ENCODE measurements at regions not wholly inside any gene's neighbourhood (a gene's known extent, or its start where the extent isn't known, plus 50 kb on each side); places are given as distances from the start of the nearest gene placed in this dataset.

DNA sequence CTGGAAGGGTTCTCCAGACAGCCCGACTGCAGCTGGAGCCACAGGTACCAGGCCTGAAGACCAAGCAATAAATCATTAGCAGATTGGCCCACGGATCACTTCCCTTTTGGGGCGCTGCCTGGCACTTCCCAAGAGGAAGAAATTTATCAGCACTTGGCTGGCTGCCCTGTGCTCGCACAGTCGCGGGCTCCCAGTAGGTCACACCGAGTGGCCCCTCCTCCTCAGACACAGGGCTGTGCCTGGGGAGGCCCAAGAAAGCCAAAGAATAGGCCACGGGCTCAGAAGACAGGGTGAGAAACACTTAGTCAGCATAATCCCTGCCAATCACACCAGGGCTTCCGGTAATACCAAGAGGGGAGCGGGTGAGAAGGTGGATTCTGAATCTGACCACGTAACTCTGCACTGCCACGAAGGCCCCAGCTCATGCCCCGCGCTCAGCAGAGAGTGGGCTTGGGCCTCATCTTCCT is 115.7 kb upstream of the MSX2 start:
- TF ChIP-seq, protein P1, sequence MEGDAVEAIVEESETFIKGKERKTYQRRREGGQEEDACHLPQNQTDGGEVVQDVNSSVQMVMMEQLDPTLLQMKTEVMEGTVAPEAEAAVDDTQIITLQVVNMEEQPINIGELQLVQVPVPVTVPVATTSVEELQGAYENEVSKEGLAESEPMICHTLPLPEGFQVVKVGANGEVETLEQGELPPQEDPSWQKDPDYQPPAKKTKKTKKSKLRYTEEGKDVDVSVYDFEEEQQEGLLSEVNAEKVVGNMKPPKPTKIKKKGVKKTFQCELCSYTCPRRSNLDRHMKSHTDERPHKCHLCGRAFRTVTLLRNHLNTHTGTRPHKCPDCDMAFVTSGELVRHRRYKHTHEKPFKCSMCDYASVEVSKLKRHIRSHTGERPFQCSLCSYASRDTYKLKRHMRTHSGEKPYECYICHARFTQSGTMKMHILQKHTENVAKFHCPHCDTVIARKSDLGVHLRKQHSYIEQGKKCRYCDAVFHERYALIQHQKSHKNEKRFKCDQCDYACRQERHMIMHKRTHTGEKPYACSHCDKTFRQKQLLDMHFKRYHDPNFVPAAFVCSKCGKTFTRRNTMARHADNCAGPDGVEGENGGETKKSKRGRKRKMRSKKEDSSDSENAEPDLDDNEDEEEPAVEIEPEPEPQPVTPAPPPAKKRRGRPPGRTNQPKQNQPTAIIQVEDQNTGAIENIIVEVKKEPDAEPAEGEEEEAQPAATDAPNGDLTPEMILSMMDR (conservative IDR thresholded peaks at IDR 0.05 in 1 of 2, IDR thresholded peaks at IDR 0.05 in 1 of 2; ENCODE audit: low read depth in 1 of 2, low read length in 2 of 2), result no peak
- TF ChIP-seq EZH2 (IDR thresholded peaks at IDR 0.05; ENCODE audit: low read length, missing control alignments), result no peak
